Fibroblast of the conjunctiva (primary cell): ENCODE measurements at regions not wholly inside any gene's neighbourhood (a gene's known extent, or its start where the extent isn't known, plus 50 kb on each side); places are given as distances from the start of the nearest gene placed in this dataset.
A peak's percentile ranks its signal among the peaks of the same experiment; 100 is the strongest.
"Not testable (repeated sequence)": the region's sequence is repeated elsewhere in the genome, so short reads cannot be mapped to it uniquely, and the experiment has no call there.

Source experiments
- DNase-seq: peaks from one replicate; pipeline ENCODE4 v3.0.0-alpha.2; 2010; ENCODE audit warnings: low read depth

DNA sequence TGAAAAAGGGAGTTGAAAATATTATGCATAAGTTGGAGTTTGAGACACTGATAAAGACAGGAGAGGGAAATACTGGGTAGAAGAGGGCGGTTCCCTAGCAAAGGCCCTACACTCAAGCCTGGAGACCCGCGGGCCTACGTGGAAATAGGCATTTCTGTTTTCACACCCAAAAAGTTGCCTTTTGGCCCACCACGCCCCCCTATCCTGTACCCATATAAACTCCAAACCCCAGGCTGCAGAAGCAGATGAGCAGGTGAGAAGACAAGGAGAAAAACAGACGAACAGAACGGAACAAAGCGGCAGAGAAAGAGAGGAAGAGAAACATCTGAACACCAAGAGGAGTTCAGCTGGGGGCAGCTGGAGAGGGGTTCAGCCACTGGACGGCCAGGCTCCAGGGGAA, 177.9 kb downstream of the GALC start:
- DNase-seq = no peak

DNA sequence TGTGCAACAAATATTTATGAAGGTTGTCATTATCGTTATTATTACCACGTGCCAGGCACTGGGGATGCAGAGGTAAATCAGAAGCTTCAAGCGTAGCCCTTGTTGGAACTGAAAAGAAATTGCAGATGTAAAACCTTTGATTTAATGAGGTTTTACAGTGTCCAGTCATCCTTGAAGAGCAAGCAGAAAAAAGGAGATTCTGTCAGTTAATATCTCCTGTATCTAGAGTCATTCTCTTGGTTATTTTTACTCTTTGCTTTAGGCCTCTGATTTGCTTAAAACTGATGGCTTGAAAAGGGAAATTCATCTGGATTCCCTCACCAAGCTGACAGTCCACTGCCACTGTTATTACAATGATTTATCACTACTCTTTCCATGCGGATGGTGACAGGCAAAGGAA, 179.3 kb downstream of the GALC start:
- no peak for DNase-seq

DNA sequence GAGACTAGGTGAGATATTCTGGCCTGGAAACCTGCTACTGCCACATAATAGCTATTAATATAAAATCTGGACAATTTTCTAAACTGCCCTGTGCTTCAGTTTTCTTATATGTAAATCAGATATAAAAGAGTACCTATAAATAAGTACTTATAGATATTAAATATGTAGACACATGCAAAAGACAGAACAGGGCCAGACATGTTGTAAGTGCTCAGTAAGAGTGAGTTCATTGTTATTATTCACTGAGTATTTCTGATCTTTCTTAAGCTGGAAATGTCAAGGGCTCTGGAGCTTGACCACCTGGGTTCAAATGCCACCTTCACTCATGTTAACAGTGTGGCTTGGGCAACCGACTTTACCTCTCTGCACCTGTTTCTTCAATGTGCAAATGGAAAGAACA, 179.8 kb downstream of the GALC start:
- DNase-seq = no peak

DNA sequence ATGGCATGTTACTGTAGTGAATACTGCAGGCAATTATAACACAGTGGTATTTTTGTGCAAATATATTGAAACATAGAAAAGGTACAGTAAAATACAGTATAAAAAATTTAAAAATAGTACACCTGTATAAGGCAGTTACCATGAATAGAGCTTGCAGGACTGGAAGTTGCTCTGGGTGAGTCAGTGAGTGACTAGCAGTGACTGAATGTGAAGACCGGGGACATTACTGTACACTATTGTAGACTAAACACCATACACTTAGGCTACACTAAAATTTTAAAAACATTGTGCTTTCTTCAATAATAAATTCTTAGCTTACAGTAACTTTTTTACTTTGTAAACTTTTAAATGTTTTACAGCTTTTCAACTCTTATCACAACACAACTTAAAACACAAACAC, 181.7 kb downstream of the GALC start:
- DNase-seq = no peak

DNA sequence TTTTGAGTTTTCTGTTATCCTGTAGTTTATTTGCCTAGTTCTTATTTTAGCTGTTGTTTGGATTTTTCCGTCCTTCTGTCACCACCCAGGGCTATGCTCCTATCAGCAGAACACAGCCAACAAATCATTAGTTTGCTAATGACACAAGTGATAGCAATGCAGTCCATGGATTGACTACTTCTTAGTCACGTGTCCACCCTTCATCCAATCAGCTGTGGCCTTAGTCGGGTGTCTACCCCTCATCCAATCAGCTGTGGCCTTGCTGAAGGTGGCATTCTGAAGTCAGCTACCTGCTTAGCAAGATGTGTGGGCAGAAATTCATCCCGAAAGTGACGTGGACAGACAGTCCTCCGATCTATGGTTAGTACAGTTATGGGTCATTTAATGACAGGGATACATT, 182.3 kb downstream of the GALC start:
- no peak for DNase-seq

DNA sequence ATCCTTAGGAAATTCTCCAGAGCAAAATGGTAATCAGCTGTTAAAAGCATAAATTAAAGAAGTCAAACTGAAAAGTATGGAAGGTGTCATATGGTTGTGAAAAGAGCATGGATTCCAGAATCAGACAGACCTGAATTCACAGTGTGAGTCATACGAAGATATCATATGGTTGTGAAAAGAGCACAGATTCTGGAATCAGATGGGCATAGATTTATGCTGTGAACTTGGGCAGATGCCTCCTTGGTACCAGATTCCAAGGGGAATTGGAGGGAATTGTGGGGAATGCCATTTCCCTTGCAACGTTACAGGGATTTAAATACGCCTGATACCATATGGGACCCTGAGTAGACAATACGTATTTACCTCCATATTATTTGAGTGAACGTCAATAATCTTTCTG, 183.7 kb downstream of the GALC start:
- no peak for DNase-seq

DNA sequence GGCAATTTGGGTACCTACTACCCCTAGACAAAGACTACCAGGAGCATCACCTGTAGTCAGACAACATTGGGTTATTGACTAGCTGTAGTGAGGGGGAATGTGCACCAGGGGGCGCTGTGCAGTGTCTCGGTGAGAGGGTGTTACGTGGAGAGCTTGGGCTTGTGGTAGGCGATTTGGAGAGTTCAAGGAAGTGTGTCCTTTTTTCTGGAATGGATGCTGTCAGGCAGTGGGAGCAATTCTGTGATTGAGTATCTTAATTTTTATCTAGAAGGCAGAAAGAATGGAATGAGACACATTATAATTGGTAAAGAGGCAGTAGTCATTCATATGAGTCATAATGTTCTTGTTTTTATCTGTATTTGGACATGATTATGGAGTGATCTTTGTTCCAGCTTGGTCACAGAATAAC, 187.7 kb downstream of the GALC start:
- DNase-seq = no peak

DNA sequence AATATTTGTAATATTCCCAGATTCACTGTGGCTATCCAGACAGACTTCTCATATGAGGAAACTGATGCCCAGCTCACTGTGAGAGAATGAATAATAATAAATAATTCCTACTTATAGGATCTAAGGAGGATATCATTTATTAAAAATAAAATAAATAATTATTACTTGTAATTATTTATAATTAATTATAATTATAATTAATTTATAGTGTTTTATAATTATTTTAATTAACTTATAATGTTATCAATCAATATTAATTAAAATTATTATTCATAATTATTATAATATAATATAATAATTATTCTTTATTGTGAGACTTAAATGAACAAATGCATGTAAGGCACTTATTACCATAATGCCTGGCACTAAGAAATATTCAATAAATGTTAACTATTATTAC, 192.8 kb downstream of the GALC start:
- DNase-seq = no peak

DNA sequence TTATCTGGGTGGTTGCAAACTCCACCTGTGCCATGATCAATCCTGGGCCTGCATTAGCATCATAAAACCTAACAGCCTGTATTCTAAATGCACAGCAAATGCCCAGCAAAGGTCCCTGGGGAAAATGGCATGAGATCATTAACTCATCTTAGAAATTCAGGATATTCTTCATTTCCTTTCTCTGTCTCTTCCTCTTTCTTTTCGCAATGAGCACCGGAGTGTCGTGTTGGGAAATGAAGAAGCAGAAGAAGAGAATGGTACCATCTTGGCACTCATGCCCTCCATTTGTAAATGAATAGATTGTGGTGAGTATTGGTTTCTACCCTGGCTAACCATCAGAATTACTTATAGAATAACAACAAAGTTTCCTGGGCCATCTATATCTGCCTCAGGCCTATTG, 193.6 kb downstream of the GALC start:
- no peak for DNase-seq

DNA sequence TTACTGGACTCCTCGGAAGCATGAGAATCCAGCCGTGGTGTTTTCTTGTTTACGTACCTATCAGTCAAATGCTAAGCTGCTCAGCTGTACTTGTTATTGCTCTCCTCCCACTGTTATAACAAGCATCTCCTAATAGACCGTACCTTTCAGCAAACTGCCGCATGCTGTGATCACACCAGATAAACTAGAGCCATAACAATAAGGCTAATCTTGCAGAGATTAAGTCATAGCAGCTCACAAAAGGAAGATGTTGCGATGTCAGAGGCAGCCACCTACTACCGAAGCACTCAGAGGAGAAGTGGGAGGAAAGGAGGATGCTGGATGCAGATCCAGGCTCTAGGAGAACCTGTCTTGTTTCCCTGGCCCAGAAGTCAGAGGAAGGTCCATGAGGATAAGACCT, 196.0 kb downstream of the GALC start:
- no peak for DNase-seq

DNA sequence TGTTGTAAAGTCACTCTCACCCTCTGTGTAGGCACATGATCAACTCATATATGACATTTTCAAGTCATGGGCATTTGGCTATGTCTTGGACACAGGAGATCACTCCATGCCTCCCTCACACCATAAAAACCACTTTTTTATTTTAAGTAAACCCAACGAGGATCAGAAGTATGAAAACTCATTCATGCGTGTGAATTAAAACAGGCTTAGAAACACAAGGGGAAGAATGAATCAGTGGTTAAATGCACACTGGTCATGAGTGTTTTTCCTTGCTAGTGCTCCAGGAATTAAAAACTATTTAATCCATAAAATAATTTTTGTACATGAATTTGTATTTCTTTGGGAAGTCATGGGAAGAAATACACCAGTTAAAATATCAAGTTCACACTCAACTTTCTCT, 198.4 kb downstream of the GALC start:
- no peak for DNase-seq

DNA sequence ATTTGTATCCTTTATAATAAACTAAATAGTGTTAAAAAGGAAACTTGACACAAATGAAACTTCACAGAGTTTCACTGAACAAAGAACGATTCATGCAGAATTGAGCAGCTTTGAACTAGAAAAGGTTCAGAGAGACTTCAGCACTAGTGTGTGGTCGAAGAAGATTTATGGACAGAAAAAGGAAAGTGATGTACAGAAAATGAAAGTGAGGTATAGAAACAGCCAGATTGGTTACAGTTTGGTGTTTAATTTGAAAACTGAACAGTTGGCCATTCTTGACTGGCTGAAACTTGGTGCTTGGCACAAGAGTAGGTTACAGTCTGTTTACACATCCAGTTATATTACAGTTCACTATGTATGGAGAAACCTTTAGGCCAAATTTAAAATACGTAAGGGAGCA, 207.1 kb downstream of the GALC start:
- DNase-seq = no peak

DNA sequence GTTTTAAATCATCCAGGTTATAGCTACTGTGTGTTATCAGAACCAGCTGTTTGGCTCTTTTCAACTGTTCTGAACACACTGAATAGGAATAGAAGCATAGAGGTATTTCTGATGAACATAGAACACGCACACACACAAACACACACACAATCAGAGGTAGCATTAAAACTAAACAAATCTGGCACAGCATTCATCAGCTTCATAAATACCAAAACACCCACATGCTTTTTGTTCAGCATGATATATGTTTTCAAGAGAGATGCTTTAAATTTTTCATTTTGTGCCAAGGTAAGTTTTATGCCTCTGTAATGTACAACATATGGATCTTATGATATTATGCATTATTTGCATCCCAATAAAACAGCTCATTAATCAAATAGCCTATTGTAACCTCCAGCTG, 208.6 kb downstream of the GALC start:
- no peak for DNase-seq

DNA sequence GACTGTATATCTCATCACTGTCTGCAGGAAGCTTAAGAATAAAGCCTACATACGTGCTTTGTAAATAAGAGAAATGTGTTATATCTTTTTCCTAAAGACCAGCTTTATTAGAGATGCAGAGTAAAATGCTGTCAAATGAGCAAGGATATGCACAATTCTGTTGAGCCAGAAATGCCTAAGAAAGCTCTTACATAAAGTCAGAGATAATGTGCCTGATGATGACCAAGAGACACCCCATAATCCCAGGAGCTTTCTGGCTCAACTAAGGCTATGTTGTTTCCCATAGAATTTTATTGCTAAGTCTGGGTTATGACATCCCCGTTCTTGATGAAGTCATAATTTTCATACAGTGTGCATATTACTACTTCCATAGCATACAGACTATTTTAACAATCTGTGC, 209.9 kb downstream of the GALC start:
- no peak for DNase-seq

DNA sequence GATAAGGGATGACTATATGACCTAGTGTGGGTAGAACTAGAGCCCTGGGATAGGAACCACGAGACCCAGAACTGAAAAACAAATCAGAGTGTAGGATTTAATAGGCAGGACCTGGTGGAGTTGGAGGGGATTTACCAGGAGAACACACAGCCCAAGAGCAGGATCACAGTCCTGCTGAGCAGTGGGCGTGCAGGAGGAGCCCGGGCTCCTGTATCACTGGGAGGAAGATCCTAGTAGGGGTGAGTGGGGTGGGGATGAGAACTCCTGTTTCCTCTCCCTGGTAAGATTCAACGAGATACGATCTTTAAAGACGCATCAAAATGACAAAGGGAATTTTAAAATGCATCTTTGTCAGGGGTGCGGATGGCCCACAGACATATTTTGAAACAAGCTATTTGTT, 220.1 kb downstream of the GALC start:
- no peak for DNase-seq

DNA sequence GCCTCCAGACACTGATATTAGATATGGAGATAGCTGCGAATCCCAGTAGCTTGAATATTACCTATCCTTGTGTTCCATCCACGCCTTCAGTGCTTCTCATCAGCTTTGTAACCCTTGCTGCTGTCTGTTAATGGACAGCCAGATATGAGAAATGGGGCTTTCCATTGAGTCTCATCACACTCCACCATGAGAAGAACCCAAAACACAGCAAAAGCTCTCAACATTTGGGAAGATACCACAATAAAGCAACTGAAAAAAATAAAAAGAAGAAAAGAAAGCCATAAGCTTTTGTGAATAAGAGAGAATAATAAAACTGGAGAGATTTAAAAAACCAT, 225.4 kb downstream of the GALC start:
- no peak for DNase-seq

DNA sequence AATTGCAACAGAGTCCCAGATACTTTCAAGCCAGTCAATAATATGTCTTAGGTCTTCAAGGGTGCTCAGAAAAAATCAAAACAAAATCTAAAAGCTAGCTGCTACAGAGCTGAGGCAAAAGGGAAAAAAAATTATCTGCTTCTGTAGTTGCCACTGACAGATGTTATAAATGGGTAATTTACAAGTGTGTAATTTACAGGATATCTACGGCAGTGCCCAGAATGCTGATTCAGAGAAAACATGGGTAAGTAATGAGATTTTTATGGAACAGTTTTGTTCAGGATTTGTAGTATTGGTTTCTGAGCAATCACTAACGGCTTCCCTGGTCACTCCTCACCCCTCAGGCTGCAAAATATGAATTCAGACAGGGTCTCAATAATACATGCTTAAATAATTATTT, 234.1 kb downstream of the GALC start:
- no peak for DNase-seq

DNA sequence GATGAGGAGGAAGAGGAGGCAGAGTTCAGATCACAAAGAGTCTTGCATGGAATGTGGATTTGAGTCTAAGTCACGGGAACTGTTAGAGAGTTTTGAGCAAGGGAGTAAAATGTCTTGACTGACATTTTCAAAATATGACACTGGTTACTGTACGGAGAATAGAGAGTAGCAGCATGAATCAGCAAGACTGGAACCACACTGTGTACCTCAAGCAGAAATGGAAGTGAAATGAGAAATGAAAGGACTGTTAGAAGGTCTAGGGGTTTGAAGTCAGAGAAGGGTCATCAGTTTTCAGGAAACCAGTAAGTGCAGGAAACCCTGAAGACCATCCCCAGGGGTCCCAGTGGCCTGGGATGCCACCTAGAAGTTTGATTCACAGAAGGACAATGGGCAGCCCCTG, 236.3 kb downstream of the GALC start:
- DNase-seq = no peak

DNA sequence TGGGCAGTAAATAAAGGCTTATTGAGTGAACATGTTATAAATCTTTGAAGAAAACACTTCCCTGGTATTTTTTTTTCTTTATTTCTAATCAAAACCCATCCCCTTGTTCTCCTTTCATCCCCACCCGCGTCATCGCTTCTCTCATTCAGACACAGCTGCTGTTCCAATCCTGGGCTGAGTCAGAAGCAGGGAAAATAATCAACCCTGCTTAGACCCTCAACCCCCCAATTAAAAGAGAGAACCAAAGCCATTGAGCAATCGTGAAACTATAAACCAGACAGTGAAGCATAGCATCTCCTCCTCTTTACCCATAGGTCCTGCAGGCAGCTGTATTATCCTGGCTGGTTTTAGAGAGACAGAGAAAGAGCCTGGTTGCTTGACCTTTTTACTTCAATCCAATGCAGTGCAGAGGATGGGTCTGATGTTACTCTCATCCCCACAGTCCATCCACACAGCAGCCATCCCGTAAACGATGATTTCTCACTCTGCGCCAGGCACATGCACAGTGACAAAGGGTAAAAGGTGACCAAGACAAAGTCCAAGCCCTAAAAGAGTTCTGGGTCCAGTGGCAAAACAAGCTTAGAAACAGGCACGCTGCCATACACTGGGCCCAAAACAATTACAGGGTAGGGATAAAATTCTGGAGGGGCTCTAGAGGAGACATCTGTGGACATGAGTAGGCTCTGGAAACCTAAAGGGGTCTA, 238.3 kb downstream of the GALC start:
- DNase-seq = no peak

DNA sequence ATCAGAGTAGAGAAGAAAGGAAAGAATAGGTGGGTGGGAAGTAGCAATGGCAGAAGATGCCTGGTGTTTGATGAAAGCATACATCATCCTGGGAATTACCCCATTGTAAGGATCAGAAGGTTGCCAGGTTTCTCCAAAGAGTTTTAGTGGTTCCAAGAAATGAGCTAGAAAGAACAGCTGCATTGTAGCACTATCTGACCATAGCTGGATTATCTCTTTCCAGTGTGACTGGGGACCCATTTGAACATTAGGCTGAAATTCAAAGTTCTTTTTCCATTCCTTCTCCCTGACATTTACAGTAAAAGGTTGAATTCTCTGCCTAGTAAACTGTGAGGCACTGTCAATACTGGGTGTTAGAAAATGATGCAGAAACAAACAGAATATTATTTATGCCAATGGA, 244.4 kb downstream of the GALC start:
- DNase-seq = no peak

DNA sequence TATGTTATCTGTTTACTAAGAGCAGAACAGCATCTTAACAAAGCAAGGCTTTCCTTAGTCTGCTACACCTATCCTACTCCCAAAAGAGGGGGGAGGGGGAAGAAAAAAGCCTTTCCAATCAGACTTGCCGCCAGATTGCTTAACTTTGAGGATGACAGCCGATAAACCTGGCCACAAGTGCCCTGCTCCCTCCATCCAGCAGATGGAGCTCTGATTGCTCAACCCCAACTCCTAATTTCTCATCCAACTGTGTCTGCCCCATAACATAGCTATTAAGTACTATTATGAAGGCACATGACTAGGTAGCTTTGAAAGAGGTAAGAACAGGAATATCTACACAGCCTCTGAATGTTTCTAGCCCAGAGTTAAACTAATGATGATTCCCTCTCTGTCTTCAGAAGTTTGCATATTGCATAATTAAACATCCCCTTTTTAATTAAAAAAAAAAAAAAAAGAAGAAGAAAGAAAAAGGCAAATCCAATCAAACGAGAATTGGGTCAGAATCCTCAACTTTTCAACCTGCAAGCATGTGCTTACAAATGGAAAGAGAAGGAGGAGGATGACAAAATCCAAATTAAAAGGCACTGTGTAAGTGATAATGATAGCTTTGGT, 247.4 kb downstream of the GALC start:
- peak; percentile 10 for DNase-seq

DNA sequence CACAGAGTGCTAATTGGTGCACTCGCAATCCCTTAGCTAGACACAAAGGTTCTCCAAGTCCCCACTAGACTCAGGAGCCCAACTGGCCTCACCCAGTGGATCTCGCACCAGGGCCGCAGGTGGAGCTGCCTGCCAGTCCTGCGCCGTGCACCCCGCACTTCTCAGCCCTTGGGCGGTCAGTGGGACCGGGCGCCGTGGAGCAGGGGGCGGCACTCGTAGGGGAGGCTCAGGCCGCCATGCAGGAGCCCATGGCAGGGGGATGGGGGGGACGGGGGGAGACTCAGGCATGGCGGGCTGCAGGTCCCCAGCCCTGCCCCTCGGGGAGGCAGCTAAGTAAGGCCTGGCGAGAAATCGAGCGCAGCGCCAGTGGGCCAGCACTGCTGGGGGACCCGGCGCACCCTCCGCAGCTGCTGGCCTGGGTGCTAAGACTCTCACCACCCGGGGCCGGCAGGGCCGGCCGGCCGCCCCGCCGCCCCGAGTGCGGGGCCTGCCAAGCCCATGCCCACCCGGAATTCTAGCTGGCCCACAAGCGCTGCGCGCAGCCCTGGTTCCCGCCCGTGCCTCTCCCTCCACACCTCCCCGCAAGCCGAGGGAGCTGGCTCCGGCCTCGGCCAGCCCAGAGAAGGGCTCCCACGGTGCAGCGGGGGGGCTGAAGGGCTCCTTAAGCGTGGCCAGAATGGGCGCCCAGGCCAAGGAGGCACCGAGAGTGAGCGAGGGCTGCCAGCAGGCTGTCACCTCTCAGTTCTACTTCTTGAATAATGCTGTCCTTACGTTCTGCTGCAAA, 258.2 kb downstream of the GALC start:
- not testable (repeated sequence) for DNase-seq

DNA sequence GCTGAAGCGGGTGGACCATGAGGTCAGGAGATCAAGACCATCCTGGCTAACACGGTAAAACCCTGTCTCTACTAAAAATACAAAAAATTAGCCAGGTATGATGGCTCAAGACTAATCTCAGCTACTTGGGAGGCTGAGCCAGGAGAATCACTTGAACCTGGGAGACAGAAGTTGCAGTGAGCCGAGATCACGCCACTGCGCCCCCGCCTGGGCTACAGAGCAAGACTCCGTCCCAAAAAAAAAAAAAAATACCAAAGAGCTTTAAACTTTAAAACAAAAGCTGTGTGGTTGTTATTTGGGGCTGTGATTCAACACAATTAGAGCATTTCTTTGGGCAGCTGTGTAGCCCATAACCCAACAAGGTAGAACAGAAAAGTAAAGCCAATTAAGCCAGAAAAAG, 259.9 kb downstream of the GALC start:
- not testable (repeated sequence) for DNase-seq

DNA sequence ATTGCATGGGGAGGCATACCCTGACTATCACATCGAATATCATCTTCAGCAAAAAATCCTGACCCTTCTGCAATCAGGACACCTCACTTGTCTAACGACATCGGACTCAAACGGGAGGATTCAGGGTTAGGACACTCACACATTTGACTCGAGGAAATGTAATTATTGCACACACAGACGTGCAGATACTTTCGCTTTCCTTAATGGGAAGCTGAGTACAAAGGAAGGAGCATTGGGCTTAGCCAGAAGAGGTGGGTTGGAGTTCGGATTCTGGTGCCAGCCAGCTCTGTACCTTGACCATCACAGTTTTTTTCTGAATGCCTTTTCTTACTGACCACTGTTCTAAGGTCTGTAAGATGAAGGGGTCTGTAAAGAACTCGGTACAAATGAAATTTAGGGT, 260.4 kb downstream of the GALC start:
- DNase-seq = no peak
